ENCODE measurements at regions not wholly inside any gene's neighbourhood (a gene's known extent, or its start where the extent isn't known, plus 50 kb on each side); places are given as distances from the start of the nearest gene placed in this dataset.
A peak's percentile ranks its signal among the peaks of the same experiment; 100 is the strongest.
"Not testable (repeated sequence)": the region's sequence is repeated elsewhere in the genome, so short reads cannot be mapped to it uniquely, and the experiment has no call there.

DNA sequence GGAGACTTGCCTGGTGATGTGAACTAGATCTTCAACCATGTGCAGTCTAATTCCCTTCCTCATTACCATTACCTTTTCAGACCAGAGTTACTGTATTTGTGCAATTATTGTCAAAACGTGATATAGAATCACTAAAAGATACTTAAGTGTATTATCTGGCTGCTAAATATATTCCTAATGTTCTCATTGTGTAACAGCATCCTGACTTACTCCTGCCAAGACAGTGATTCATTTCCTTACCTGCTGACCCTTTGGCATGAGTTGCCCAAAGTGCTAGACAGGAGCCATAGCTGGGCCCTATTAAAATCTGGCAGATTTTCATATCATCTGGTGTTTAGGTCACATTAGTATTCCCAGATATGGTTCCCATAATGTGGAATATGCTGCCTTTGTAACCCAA, 598.3 kb upstream of the CAMK1G start:
- DNase-seq: no peak

GRCh38 chr1:208988811-208989222, 594.7 kb upstream of the CAMK1G start:
- DNase-seq: peak; percentile 1

- DNase-seq: no peak
These were observed 593.1 kb upstream of the CAMK1G start for GRCh38 chr1:208990456-208990855.

DNA sequence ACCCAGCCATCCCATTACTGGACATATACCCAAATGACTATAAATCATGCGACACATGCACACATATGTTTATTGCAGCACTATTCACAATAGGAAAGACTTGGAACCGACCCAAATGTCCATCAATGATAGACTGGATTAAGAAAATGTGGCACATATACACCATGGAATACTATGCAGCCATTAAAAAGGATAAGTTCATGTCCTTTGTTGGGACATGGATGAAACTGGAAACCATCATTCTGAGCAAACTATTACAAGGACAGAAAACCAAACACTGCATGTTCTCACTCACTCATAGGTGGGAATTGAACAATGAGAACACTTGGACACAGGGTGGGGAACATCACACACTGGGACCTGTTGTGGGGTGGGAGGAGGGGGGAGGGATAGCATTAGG, 586.5 kb upstream of the CAMK1G start:
- not testable (repeated sequence) for DNase-seq

DNA sequence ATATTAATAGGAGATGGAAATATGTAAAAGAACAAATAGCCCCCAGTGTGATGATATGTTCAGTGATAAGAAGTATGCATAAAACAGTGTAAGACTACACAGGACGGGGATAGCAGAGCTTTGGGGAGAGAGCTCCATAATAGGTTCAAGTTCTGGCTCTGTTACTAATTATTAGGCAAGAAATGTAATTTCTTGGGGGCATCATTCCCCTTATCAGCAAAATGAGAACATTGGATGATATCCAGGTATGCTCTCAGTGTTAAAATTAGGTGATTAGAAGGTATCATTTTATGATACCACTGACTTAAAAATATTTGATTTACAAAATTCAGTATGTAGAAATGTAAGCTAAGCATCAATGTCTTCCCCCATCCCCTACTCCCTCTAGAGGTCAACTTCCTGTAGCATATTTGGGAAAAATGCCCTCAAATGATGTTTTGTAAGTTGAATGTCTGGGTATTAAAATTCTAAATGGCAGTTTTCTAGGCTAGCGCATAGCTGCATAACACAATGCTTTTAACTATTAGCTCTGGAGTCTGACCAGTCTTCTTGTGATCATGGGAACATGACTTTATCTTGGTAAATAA, 585.7 kb upstream of the CAMK1G start:
- no peak for DNase-seq

DNA sequence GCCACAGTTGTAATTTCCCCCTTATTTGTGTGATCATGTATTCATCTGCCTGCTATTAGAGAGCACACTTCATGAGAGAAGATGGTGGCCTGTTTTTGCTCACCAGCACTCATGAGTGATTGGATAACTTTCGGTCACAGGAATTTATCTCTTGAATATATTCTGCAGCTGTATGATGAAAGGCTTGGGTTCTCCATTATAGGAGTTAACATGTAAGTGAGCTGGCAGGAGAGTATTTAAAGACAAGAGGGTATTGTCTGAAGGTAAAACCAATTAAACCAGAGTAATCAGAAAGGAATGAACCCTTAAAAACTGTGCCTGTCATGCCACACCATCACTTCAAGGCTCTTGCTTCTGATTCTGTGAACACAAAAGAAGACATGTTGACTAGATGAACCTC, 574.9 kb upstream of the CAMK1G start:
- no peak for DNase-seq

- no peak for DNase-seq
These were observed 572.9 kb upstream of the CAMK1G start for GRCh38 chr1:209010475-209011230.

DNA sequence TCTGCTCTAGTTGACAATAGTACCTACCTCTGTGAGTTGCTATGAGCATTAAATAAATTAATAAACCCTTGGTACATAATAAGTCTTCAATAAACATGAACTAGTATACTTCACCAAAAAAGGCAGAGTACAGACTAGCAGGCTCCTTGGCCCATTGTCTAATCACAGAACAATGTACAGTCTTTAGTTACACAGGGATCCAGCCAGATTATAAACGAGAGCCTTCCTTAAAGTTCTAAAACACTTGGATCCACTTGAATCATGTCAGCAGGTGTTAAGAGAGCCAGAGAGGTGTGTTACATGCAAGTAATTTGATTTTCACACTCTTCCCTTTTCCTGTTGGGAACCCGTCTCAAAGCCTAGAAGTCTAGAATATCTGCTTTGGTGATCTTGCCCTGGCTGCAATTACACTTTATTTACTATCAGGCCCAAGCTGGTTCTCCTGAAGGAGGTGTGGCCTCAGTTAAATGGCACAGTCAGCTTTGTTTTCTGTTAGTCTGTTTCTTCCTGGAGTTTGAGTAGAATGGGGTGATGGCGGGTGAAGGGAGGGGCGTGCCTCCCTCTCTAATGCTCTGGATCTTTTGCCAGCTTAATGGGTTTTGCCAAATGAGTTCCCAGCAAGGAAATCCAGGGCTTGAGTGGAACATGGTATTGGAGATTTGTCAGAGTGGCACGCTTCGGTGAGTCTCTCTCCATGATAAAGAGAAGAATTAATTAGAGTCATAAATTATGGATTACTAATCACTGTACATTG, 570.9 kb upstream of the CAMK1G start:
- no peak for DNase-seq

GRCh38 chr1:209015092-209015491, 568.4 kb upstream of the CAMK1G start:
- DNase-seq: no peak

DNA sequence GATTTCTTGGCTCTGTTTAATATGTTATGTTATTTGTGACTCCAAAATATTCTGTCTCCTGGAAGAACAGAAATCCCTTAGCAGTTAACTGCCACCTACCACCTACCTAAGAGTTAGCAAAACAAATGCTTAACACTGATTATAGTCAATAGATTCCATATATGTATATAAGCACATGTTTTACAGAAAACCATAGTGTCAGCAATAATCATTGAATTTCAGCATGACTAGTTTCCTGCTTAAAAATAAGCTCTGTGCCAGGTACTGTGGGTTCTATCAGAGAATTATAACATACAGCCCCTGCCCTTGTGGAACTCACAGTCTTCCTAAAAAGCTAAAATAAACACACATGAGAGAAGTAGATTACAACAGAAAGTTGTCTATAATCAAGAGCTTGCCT, 561.9 kb upstream of the CAMK1G start:
- no peak for DNase-seq

GRCh38 chr1:209023790-209024189, 559.7 kb upstream of the CAMK1G start:
- DNase-seq: no peak

- no peak for DNase-seq
These were observed 553.8 kb upstream of the CAMK1G start for GRCh38 chr1:209029737-209030136.

- DNase-seq: no peak
These were observed 552.9 kb upstream of the CAMK1G start for GRCh38 chr1:209030454-209031167.

DNA sequence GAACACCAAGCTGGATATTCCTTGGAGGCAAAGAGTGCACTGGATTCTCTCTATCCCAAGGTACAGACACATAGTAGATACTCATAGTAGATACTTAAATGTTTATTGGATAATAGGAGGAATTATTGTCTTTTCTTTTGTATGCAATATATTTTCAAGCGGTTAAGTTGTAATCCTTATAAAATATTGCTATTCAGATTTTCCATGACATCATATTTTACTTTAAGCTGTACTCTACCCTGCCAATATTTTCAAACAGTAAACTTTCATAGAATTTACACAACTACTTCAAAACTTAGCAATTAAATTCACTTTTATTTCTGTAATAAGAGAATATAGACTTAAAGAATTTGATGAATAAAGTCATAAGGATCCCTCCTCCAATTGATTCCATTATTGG, 546.5 kb upstream of the CAMK1G start:
- no peak for DNase-seq

DNA sequence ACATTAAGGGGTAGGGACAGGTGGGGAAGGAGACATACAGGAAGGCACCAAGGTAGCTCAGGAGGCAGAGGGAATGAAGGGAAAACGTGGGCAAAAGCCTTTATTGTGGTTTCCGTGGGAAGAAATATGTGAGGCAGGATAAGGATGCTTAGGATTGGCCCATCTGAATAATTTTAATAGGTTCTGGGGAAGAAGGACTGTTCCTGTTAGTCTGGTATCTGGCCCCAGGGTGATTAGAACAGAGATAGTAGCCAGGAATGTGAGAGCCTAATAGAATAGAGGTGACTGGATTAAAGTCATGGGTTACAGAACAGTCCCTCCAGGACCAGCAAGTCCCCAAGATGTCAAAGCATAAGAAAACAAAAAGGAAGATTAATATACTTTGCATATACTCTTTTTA, 545.2 kb upstream of the CAMK1G start:
- no peak for DNase-seq

DNA sequence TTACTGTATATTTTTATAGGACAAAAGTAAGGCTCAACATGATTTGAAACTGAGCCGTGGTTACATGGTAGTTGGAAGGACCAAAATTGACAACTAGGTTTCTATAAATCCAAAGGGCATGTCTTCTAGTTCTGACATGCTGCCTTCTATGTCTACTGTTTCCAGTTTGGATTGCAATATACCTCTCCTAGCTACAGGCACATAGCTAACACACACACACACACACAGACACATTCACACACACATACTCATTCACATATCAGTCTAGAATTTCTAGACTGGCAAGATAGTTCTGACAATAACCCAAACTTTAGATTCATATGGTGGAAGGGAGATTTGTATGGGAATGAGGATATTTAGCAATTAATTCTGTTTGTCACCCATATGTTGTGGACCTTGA, 544.8 kb upstream of the CAMK1G start:
- DNase-seq: no peak

DNA sequence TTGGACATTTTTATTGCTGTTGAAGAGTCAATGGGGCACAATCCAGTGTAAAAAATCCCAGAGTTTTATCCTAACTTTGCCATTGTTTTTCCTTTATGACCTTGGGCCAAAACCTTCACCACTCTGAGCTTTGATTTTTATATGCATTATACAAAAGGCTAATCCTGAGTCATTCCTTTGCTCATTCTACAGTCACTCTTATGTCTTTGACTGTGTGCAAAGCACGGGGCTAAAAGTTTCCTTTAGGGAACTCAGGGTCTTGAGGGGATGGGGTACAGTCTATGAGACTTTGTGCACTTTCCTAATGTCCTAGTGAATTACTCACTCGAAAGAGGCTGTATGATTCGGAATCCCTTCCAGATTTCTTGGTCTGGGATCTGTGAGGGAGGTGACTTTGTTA, 543.2 kb upstream of the CAMK1G start:
- no peak for DNase-seq

DNA sequence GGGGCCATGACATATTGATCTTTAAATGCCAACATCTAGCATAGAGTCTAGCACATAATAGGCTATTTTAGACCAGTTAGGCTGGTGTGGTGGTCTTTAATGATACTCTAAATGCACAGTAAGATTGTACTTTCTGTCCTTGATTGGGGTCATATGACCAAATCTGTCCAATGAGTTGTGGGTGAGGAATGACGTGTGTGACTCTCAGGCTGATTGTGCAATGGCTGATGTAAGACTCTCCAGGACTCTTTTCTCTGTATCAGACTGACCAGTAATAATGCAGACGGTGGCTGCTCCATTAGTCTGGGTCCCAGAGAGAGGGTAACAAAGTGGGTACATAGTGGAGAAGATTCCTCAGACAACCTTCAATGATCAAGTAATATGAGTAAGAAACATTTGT, 541.6 kb upstream of the CAMK1G start:
- no peak for DNase-seq

- no peak for DNase-seq
These were observed 541.1 kb upstream of the CAMK1G start for GRCh38 chr1:209042413-209042812.

DNA sequence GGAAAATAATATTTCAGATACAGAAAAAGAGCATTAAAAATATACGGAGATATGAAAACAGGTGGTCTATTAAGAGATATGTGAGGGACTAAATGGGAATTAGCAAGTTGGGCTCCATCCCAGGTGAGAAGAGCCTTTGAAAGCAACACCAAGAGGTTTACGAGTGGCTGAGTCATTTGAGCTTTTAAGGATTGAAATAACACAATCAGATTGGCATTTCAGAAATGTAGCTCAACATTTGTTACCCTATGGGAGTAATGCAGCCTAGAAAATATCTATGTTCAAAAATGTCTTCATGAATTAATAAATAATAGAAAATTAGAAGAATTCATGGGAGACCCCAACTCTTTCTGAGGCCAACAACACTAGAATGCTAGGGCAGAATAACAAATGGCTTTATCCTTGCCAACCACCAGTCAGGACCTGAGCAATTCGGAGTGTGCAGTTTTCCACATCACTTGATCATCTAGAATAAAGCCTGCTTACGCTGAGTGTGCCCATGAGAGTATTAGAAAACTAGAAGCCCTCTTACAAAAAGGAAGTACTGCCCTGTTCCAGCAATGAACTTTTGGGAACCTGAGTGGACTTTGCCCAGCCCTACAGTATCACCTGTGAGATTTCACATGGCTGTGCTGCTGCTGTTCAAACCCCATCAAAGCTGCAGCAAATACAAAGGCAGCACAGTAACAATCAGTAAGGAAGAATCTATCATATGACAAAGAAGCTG, 538.0 kb upstream of the CAMK1G start:
- DNase-seq: no peak

GRCh38 chr1:209046058-209046417, 537.5 kb upstream of the CAMK1G start:
- DNase-seq: no peak

GRCh38 chr1:209046935-209047334, 536.6 kb upstream of the CAMK1G start:
- DNase-seq: no peak

Measured in activated naive CD4-positive, alpha-beta T cell treated with Interleukin-2 at 50 U/mL for 16 hours (primary cell).